Colonic mucosa (tissue), 4 donors: ENCODE measurements at regions not wholly inside any gene's neighbourhood (a gene's known extent, or its start where the extent isn't known, plus 50 kb on each side); places are given as distances from the start of the nearest gene placed in this dataset.

Experiments used
- DNase-seq: peaks from one replicate; pipeline ENCODE4 v3.0.0-alpha.2; 2020
- H3K27ac ChIP-seq: fragments of 200-600 bp; one replicate; pipeline ENCODE4 v1.8.0; 2021
- H3K27me3 ChIP-seq: fragments of 200-600 bp; one replicate; pipeline ENCODE4 v1.8.0; 2021
- H3K36me3 ChIP-seq: fragments of 200-600 bp; one replicate; pipeline ENCODE4 v1.8.0; 2021
- H3K4me1 ChIP-seq: fragments of 200-600 bp; one replicate; pipeline ENCODE4 v1.8.0; 2021; ENCODE audit warnings: mild to moderate bottlenecking
- H3K4me3 ChIP-seq: fragments of 200-600 bp; one replicate; pipeline ENCODE4 v1.8.0; 2021
- H3K9ac ChIP-seq, 2 donors: one replicate each; pipeline ENCODE4 v1.7.0; 2013; ENCODE audit warnings: control low read depth in 2 of 2, low read depth in 2 of 2, low read length in 2 of 2
- H3K9me3 ChIP-seq: fragments of 200-600 bp; one replicate; pipeline ENCODE4 v1.8.0; 2021
- intact Hi-C: fragments of 100-400 bp; cut with DNase I; formaldehyde crosslinking; loops from one replicate; pipeline ENCODE4 v1.14.1; 2022
- TF ChIP-seq, protein P1 (sequence below): fragments of 200-600 bp; IDR thresholded peaks from one replicate; pipeline ENCODE4 v1.8.0; 2022; ENCODE audit warnings: antibody characterized with exemption, mild to moderate bottlenecking
- donor health status: healthy.
- donor health status: DM: no; HTN: no; CAD: no.
- donor health status: DM: no; HTN: no; CAD: no.

GRCh38 chr11:16604794-16605388, 133.6 kb upstream of the C11orf58 start:
- DNase-seq, result peak; percentile 41
- no peaks in the 10 kb centered on the region for H3K36me3 ChIP-seq
- peaks cover 23% of the 10 kb centered on the region for H3K27me3 ChIP-seq
- peaks cover 6% of the 10 kb centered on the region for H3K4me1 ChIP-seq
- TF ChIP-seq, protein P1, sequence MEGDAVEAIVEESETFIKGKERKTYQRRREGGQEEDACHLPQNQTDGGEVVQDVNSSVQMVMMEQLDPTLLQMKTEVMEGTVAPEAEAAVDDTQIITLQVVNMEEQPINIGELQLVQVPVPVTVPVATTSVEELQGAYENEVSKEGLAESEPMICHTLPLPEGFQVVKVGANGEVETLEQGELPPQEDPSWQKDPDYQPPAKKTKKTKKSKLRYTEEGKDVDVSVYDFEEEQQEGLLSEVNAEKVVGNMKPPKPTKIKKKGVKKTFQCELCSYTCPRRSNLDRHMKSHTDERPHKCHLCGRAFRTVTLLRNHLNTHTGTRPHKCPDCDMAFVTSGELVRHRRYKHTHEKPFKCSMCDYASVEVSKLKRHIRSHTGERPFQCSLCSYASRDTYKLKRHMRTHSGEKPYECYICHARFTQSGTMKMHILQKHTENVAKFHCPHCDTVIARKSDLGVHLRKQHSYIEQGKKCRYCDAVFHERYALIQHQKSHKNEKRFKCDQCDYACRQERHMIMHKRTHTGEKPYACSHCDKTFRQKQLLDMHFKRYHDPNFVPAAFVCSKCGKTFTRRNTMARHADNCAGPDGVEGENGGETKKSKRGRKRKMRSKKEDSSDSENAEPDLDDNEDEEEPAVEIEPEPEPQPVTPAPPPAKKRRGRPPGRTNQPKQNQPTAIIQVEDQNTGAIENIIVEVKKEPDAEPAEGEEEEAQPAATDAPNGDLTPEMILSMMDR, result no peak
- H3K9me3 ChIP-seq, result no peaks in the 10 kb centered on the region
- peak overlapping the region; percentile 14 for H3K27ac ChIP-seq
- intact Hi-C loops, result loop anchor here (5.0 to 10.0 kb wide), 2 partner anchors 770 to 958 kb away; no protein-coding TSS in a partner anchor
- peak overlapping the region; percentile 45 for H3K4me3 ChIP-seq
- peak overlapping the region; percentile 69 to 79 for H3K9ac ChIP-seq

- intact Hi-C loops, result loop anchor here (10.0 kb wide), 1 partner anchor 769 kb away; no protein-coding TSS in a partner anchor
Measured at GRCh38 chr11:16603890-16604793, 134.3 kb upstream of the C11orf58 start.

DNA sequence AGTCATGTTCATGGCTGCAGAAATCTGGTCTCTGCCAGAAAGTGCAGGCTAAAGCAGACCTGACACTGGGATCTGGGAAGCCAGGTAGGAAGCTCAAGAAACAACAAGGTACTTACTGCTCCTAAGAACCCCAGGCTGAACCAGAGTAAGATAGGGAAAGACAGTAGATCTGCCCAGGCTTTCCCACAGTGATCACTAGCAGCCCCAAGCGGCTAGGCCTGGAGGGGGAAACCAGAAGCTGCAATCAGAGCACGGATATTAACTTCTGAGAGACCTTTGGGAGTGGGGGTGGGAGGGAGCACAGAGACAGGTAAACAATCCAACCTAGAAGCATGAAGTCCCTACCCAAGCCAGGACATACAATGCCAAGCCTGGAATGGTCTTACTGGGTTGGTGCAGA, 135.2 kb upstream of the C11orf58 start:
- H3K27me3 ChIP-seq, result peaks cover 14% of the 10 kb centered on the region
- H3K4me3 ChIP-seq, result no peak overlapping the region
- H3K4me1 ChIP-seq, result peaks cover 6% of the 10 kb centered on the region
- peak overlapping the region in 1 of 2 donors; percentile 44 for H3K9ac ChIP-seq
- H3K9me3 ChIP-seq, result no peaks in the 10 kb centered on the region
- TF ChIP-seq, protein P1, result no peak
- no peak for DNase-seq
- no peak overlapping the region for H3K27ac ChIP-seq
- intact Hi-C loops, result loop anchor here (10.0 kb wide), 1 partner anchor 768 kb away; no protein-coding TSS in a partner anchor
- H3K36me3 ChIP-seq, result no peaks in the 10 kb centered on the region

More at GRCh38 chr11:16603890-16604793, 134.3 kb upstream of the C11orf58 start:
- TF ChIP-seq, protein P1, result no peak
- H3K9me3 ChIP-seq, result no peaks in the 10 kb centered on the region
- peak overlapping the region; percentile 14 for H3K27ac ChIP-seq
- peak overlapping the region; percentile 45 for H3K4me3 ChIP-seq
- DNase-seq, result peak; percentile 27
- H3K36me3 ChIP-seq, result no peaks in the 10 kb centered on the region
- peak overlapping the region; percentile 69 to 79 for H3K9ac ChIP-seq
- H3K4me1 ChIP-seq, result peaks cover 6% of the 10 kb centered on the region
- H3K27me3 ChIP-seq, result peaks cover 16% of the 10 kb centered on the region

DNA sequence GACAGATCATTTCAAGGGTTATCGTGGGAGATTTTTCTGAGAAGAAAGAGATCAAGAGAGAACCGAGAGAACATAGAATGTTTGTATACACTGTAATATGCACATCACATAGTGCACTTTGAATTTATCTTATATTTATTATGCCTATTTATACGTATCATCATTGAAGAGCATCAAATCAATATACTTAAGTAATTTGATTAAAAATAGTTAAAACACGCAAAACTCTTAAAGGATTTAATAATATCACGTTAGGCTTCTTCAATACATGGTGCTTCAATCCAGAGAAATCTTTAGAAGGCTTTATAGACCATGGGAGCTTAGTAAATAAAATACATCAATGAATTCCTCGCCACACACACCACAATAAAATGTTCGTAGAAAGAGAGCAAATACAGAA, 139.5 kb upstream of the C11orf58 start:
- Histone ChIP-seq H3K9me3 (no peaks in the 10 kb centered on the region), H3K9ac (no peak overlapping the region), H3K27ac (no peak overlapping the region), H3K4me1 (no peaks in the 10 kb centered on the region), H3K4me3 (no peak overlapping the region), H3K36me3 (no peaks in the 10 kb centered on the region), H3K27me3 (no peaks in the 10 kb centered on the region)
- TF ChIP-seq, protein P1, result no peak
- intact Hi-C loops, result no loop called here
- no peak for DNase-seq

- H3K4me1 ChIP-seq, result no peaks in the 10 kb centered on the region
- H3K27me3 ChIP-seq, result no peaks in the 10 kb centered on the region
Measured at GRCh38 chr11:16598032-16598431, 140.4 kb upstream of the C11orf58 start.

More at GRCh38 chr11:16598032-16598431, 140.4 kb upstream of the C11orf58 start:
- TF ChIP-seq, protein P1, result no peak
- no peaks in the 10 kb centered on the region for H3K9me3 ChIP-seq
- no peak overlapping the region for H3K27ac ChIP-seq
- H3K4me3 ChIP-seq, result no peak overlapping the region
- no peak overlapping the region for H3K9ac ChIP-seq
- DNase-seq, result no peak
- H3K36me3 ChIP-seq, result no peaks in the 10 kb centered on the region
- intact Hi-C loops, result no loop called here
